ENCODE measurements at regions not wholly inside any gene's neighbourhood (a gene's known extent, or its start where the extent isn't known, plus 50 kb on each side); places are given as distances from the start of the nearest gene placed in this dataset.

GRCh38 chr11:91158297-91158696 lies 935.4 kb upstream of the CHORDC1 start (continued):
- no peak for TF ChIP-seq ZSCAN18 (CRISPR knock-in tag; IDR thresholded peaks at IDR 0.05)
- TF ChIP-seq MLX (CRISPR knock-in tag; IDR thresholded peaks at IDR 0.05): no peak
- TF ChIP-seq, protein P1, sequence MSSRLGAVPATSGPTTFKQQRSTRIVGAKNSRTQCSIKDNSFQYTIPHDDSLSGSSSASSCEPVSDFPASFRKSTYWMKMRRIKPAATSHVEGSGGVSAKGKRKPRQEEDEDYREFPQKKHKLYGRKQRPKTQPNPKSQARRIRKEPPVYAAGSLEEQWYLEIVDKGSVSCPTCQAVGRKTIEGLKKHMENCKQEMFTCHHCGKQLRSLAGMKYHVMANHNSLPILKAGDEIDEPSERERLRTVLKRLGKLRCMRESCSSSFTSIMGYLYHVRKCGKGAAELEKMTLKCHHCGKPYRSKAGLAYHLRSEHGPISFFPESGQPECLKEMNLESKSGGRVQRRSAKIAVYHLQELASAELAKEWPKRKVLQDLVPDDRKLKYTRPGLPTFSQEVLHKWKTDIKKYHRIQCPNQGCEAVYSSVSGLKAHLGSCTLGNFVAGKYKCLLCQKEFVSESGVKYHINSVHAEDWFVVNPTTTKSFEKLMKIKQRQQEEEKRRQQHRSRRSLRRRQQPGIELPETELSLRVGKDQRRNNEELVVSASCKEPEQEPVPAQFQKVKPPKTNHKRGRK (CRISPR knock-in tag; IDR thresholded peaks at IDR 0.05; ENCODE audit: borderline replicate concordance): no peak
- no peak for TF ChIP-seq MYBL2 (CRISPR knock-in tag; IDR thresholded peaks at IDR 0.05)
- TF ChIP-seq, protein P2, sequence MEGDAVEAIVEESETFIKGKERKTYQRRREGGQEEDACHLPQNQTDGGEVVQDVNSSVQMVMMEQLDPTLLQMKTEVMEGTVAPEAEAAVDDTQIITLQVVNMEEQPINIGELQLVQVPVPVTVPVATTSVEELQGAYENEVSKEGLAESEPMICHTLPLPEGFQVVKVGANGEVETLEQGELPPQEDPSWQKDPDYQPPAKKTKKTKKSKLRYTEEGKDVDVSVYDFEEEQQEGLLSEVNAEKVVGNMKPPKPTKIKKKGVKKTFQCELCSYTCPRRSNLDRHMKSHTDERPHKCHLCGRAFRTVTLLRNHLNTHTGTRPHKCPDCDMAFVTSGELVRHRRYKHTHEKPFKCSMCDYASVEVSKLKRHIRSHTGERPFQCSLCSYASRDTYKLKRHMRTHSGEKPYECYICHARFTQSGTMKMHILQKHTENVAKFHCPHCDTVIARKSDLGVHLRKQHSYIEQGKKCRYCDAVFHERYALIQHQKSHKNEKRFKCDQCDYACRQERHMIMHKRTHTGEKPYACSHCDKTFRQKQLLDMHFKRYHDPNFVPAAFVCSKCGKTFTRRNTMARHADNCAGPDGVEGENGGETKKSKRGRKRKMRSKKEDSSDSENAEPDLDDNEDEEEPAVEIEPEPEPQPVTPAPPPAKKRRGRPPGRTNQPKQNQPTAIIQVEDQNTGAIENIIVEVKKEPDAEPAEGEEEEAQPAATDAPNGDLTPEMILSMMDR (IDR thresholded peaks at IDR 0.05): no peak
- TF ChIP-seq ZNF138 (CRISPR knock-in tag; conservative IDR thresholded peaks at IDR 0.05): no peak
- TF ChIP-seq ZBTB21 (CRISPR knock-in tag; IDR thresholded peaks at IDR 0.05; ENCODE audit: borderline replicate concordance): no peak

GRCh38 chr11:91156041-91156440 lies 933.2 kb upstream of the CHORDC1 start:
- peaks cover 29% of the 10 kb centered on the region for H3K9me3 Mint-ChIP-seq
- H3K36me3 Mint-ChIP-seq: peaks cover 22% of the 10 kb centered on the region
- no peak overlapping the region for H3K27ac Mint-ChIP-seq
- no peak for DNase-seq (ENCODE audit: low spot score)
- no peak for ATAC-seq
- ChIA-PET CTCF (no interaction called here), POLR2A (no interaction called here)
- H3K4me1 Mint-ChIP-seq: peaks cover 7% of the 10 kb centered on the region
- H3K4me3 Mint-ChIP-seq: no peak overlapping the region
- TF ChIP-seq FOXJ3 (CRISPR knock-in tag; IDR thresholded peaks at IDR 0.05; ENCODE audit: borderline replicate concordance) (no peak), CBFB (CRISPR knock-in tag; IDR thresholded peaks at IDR 0.05; ENCODE audit: low read depth) (no peak), IRF2 (CRISPR knock-in tag; IDR thresholded peaks at IDR 0.05; ENCODE audit: borderline replicate concordance, low read depth) (no peak), ZNF671 (CRISPR knock-in tag; IDR thresholded peaks at IDR 0.05) (no peak)
- peaks cover 3% of the 10 kb centered on the region; the same call in 1 of the 2 replicates for H3K27me3 Mint-ChIP-seq (ENCODE audit: low read depth)

DNA sequence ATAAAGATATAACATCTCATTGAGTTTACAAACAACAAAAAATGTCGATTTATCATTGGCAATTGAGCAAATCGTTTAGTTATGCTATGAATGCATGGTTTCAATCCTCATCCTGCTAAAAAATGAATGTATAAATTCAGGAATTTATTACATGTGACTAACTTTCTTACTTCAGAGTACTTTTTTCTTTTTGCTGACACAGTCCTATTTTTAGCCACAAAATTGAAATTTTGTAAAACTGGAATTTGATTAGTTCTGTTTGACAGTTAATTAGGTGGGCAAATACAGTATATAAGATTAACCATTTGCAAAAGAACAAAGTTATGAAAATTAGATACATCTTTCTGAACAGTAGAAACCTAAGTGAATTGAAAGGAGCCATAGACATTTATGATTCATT lies 925.0 kb upstream of the CHORDC1 start:
- ATAC-seq: no peak
- Mint-ChIP-seq H3K27me3 (ENCODE audit: low read depth) (0 out of 2 replicates have a peak, but pooled peaks cover under 1% of the 10 kb centered on the region), H3K9me3 (peaks cover 24% of the 10 kb centered on the region), H3K36me3 (peaks cover 16% of the 10 kb centered on the region), H3K27ac (no peak overlapping the region), H3K4me1 (no peaks in the 10 kb centered on the region), H3K4me3 (no peak overlapping the region)
- no peak for DNase-seq (ENCODE audit: low spot score)
- CTCF ChIA-PET: no interaction called here
- POLR2A ChIA-PET: no interaction called here
- TF ChIP-seq, protein P3, sequence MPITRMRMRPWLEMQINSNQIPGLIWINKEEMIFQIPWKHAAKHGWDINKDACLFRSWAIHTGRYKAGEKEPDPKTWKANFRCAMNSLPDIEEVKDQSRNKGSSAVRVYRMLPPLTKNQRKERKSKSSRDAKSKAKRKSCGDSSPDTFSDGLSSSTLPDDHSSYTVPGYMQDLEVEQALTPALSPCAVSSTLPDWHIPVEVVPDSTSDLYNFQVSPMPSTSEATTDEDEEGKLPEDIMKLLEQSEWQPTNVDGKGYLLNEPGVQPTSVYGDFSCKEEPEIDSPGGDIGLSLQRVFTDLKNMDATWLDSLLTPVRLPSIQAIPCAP (CRISPR knock-in tag; IDR thresholded peaks at IDR 0.05): no peak
- TF ChIP-seq GABPB1 (CRISPR knock-in tag; IDR thresholded peaks at IDR 0.05) (no peak), TP53 (CRISPR knock-in tag; IDR thresholded peaks at IDR 0.05) (no peak), SP1 (CRISPR knock-in tag; conservative IDR thresholded peaks at IDR 0.05) (no peak), MYBL2 (CRISPR knock-in tag; IDR thresholded peaks at IDR 0.05) (no peak), CREM (CRISPR knock-in tag; IDR thresholded peaks at IDR 0.05) (no peak), USF2 (CRISPR knock-in tag; IDR thresholded peaks at IDR 0.05) (no peak), SOX15 (CRISPR knock-in tag; IDR thresholded peaks at IDR 0.05) (no peak)
- TF ChIP-seq, protein P4, sequence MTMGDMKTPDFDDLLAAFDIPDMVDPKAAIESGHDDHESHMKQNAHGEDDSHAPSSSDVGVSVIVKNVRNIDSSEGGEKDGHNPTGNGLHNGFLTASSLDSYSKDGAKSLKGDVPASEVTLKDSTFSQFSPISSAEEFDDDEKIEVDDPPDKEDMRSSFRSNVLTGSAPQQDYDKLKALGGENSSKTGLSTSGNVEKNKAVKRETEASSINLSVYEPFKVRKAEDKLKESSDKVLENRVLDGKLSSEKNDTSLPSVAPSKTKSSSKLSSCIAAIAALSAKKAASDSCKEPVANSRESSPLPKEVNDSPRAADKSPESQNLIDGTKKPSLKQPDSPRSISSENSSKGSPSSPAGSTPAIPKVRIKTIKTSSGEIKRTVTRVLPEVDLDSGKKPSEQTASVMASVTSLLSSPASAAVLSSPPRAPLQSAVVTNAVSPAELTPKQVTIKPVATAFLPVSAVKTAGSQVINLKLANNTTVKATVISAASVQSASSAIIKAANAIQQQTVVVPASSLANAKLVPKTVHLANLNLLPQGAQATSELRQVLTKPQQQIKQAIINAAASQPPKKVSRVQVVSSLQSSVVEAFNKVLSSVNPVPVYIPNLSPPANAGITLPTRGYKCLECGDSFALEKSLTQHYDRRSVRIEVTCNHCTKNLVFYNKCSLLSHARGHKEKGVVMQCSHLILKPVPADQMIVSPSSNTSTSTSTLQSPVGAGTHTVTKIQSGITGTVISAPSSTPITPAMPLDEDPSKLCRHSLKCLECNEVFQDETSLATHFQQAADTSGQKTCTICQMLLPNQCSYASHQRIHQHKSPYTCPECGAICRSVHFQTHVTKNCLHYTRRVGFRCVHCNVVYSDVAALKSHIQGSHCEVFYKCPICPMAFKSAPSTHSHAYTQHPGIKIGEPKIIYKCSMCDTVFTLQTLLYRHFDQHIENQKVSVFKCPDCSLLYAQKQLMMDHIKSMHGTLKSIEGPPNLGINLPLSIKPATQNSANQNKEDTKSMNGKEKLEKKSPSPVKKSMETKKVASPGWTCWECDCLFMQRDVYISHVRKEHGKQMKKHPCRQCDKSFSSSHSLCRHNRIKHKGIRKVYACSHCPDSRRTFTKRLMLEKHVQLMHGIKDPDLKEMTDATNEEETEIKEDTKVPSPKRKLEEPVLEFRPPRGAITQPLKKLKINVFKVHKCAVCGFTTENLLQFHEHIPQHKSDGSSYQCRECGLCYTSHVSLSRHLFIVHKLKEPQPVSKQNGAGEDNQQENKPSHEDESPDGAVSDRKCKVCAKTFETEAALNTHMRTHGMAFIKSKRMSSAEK (CRISPR knock-in tag; IDR thresholded peaks at IDR 0.05; ENCODE audit: borderline replicate concordance): no peak
- TF ChIP-seq, protein P5, sequence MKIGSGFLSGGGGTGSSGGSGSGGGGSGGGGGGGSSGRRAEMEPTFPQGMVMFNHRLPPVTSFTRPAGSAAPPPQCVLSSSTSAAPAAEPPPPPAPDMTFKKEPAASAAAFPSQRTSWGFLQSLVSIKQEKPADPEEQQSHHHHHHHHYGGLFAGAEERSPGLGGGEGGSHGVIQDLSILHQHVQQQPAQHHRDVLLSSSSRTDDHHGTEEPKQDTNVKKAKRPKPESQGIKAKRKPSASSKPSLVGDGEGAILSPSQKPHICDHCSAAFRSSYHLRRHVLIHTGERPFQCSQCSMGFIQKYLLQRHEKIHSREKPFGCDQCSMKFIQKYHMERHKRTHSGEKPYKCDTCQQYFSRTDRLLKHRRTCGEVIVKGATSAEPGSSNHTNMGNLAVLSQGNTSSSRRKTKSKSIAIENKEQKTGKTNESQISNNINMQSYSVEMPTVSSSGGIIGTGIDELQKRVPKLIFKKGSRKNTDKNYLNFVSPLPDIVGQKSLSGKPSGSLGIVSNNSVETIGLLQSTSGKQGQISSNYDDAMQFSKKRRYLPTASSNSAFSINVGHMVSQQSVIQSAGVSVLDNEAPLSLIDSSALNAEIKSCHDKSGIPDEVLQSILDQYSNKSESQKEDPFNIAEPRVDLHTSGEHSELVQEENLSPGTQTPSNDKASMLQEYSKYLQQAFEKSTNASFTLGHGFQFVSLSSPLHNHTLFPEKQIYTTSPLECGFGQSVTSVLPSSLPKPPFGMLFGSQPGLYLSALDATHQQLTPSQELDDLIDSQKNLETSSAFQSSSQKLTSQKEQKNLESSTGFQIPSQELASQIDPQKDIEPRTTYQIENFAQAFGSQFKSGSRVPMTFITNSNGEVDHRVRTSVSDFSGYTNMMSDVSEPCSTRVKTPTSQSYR (CRISPR knock-in tag; IDR thresholded peaks at IDR 0.05): no peak
